HCT116 (cell line): ENCODE measurements at regions not wholly inside any gene's neighbourhood (a gene's known extent, or its start where the extent isn't known, plus 50 kb on each side); places are given as distances from the start of the nearest gene placed in this dataset.

ENCODE experiments used
- ATAC-seq: fragments of 200-7000 bp; cut with Tn5 transposase; 2 replicates; pipeline ENCODE4 v1.9.1; 2020; ENCODE audit warnings: mild to moderate bottlenecking, moderate library complexity
- BruUV-seq: library from RNA; stranded (reverse); fragments of 400-500 nt; replicated peaks from 2 replicates; lab custom pipeline; 2021; lab: Mats Ljungman, UMichigan
- CTCF ChIA-PET: fragments of 300-600 bp; sonication (Branson Sonifier 250); formaldehyde crosslinking; loops from one replicate; lab custom pipeline; 2021; ENCODE audit warnings: antibody characterized with exemption; lab: Charles Lee
- POLR2A ChIA-PET: fragments of 300-600, 350-600 bp; sonication (Branson Sonifier 250); formaldehyde crosslinking; loops from one replicate; lab custom pipeline; 2021; ENCODE audit warnings: antibody characterized with exemption; lab: Charles Lee
- RAD21 ChIA-PET, 2 experiments: fragments of 300-600 bp; sonication (Branson Sonifier 250); formaldehyde crosslinking; loops; one replicate each; lab custom pipeline; 2023; ENCODE audit warnings: low total read pairs in 2 of 2; ENCODE audit not compliant: uncharacterized antibody in 2 of 2, unreplicated experiment in 2 of 2, low non-redundant PET in 1 of 2; lab: Charles Lee
- DNase-seq: peaks from one replicate; pipeline ENCODE4 v3.0.0-alpha.2; 2010; ENCODE audit warnings: low read depth, low spot score
- H2AFZ ChIP-seq: fragments of 200-600 bp; shearing (Covaris generic), sonication (generic); 2 replicates; pipeline ENCODE4 v1.6.1; 2017; ENCODE audit warnings: low read depth, mixed run types, mixed read lengths, antibody characterized with exemption, low read length; ENCODE audit not compliant: poor library complexity, severe bottlenecking
- H3K27ac ChIP-seq: 2 replicates; pipeline ENCODE4 v1.5.1; 2012; ENCODE audit warnings: low read depth, low read length
- H3K27me3 ChIP-seq: fragments of 200-600 bp; sonication (generic); 2 replicates; pipeline ENCODE4 v1.6.1; 2016; ENCODE audit warnings: mixed run types, low read length, mixed read lengths; ENCODE audit not compliant: insufficient read depth
- H3K36me3 ChIP-seq, 2 experiments: fragments of 200-500 bp in 1 of 2; fragments of 200-600 bp in 1 of 2; sonication (Bioruptor generic) in 1 of 2; sonication (generic) in 1 of 2; 2 replicates each; pipeline versions ENCODE4 v1.5.1 to v1.6.1; 2014 to 2016; ENCODE audit warnings: low read length in 2 of 2, inconsistent platforms in 1 of 2, mixed read lengths in 1 of 2, mixed run types in 1 of 2; ENCODE audit not compliant: insufficient read depth in 2 of 2, control insufficient read depth in 1 of 2
- H3K4me1 ChIP-seq, 2 experiments: fragments of 200-600 bp in 1 of 2; sonication (generic) in 1 of 2; 2 replicates each; pipeline versions ENCODE4 v1.5.1 to v1.6.1; 2012 to 2017; ENCODE audit warnings: low read length in 2 of 2, inconsistent platforms in 1 of 2, mild to moderate bottlenecking in 1 of 2, mixed read lengths in 1 of 2, mixed run types in 1 of 2, moderate library complexity in 1 of 2; ENCODE audit not compliant: insufficient read depth in 2 of 2, control insufficient read depth in 1 of 2
- H3K4me2 ChIP-seq: fragments of 200-600 bp; sonication (generic); 2 replicates; pipeline ENCODE4 v1.6.1; 2017; ENCODE audit warnings: mixed run types, low read length, mixed read lengths
- H3K4me3 ChIP-seq, 2 experiments: fragments of 200-600 bp in 1 of 2; sonication (generic) in 1 of 2; replicated peaks in 1 of 2; 2 replicates each; pipeline ENCODE4 v1.5.1; 2011 to 2016; ENCODE audit warnings: low read length in 2 of 2, control low read depth in 1 of 2, low read depth in 1 of 2, mild to moderate bottlenecking in 1 of 2, mixed read lengths in 1 of 2, mixed run types in 1 of 2
- H3K79me2 ChIP-seq: fragments of 200-600 bp; sonication (generic); 2 replicates; pipeline ENCODE4 v1.6.1; 2017; ENCODE audit warnings: mild to moderate bottlenecking, mixed run types, low read length, moderate library complexity, mixed read lengths; ENCODE audit not compliant: insufficient read depth
- H3K9ac ChIP-seq: fragments of 200-600 bp; sonication (generic); 2 replicates; pipeline ENCODE4 v1.6.1; 2016; ENCODE audit warnings: low read length, mixed read lengths
- H3K9me2 ChIP-seq: fragments of 200-600 bp; sonication (generic), shearing (Covaris generic); 2 replicates; pipeline ENCODE4 v1.6.1; 2017; ENCODE audit warnings: mixed run types, mild to moderate bottlenecking, moderate library complexity; ENCODE audit not compliant: insufficient read depth
- H3K9me3 ChIP-seq, 2 experiments: fragments of 200-500 bp in 1 of 2; fragments of 200-600 bp in 1 of 2; sonication (Bioruptor generic) in 1 of 2; sonication (generic) in 1 of 2; 2 replicates each; pipeline ENCODE4 v1.6.1; 2014 to 2017; ENCODE audit warnings: low read length in 2 of 2, mixed read lengths in 2 of 2, inconsistent platforms in 1 of 2, low read depth in 1 of 2, mild to moderate bottlenecking in 1 of 2, mixed run types in 1 of 2, moderate library complexity in 1 of 2; ENCODE audit not compliant: control insufficient read depth in 1 of 2, insufficient read depth in 1 of 2
- H4K20me1 ChIP-seq: fragments of 200-600 bp; sonication (generic), shearing (Covaris generic); 2 replicates; pipeline ENCODE4 v1.6.1; 2017; ENCODE audit warnings: mixed run types, mild to moderate bottlenecking, moderate library complexity; ENCODE audit not compliant: insufficient read depth
- CEBPB ChIP-seq: IDR thresholded peaks from 2 replicates; pipeline ENCODE4 v1.6.1; 2012; ENCODE audit warnings: low read depth
- EGR1 ChIP-seq: IDR thresholded peaks from 2 replicates; pipeline ENCODE4 v1.6.1; 2012; ENCODE audit warnings: low read depth
- ELF1 ChIP-seq: IDR thresholded peaks from 2 replicates; pipeline ENCODE4 v1.6.1; 2012; ENCODE audit warnings: low read depth, borderline replicate concordance
- EZH2phosphoT487 ChIP-seq: fragments of 200-600 bp; IDR thresholded peaks from 2 replicates; pipeline ENCODE4 v1.6.1; 2018; ENCODE audit warnings: antibody characterized with exemption, borderline replicate concordance
- FOSL1 ChIP-seq: IDR thresholded peaks from 2 replicates; pipeline ENCODE4 v1.6.1; 2012; ENCODE audit warnings: low read depth
- JUND ChIP-seq: IDR thresholded peaks from 2 replicates; pipeline ENCODE4 v1.6.1; 2012
- POLR2A ChIP-seq: IDR thresholded peaks from 2 replicates; pipeline ENCODE4 v1.7.0; 2011; ENCODE audit warnings: borderline replicate concordance; ENCODE audit not compliant: insufficient read depth, insufficient read length; ENCODE audit errors: extremely low read depth
- POLR2AphosphoS5 ChIP-seq: IDR thresholded peaks from 2 replicates; pipeline ENCODE4 v1.6.1; 2011; ENCODE audit warnings: mild to moderate bottlenecking, low read depth, low read length, moderate library complexity
- RAD21 ChIP-seq: IDR thresholded peaks from 2 replicates; pipeline ENCODE4 v1.6.1; 2012; ENCODE audit warnings: low read depth, mild to moderate bottlenecking
- SIN3A ChIP-seq: IDR thresholded peaks from 2 replicates; pipeline ENCODE4 v1.6.1; 2012; ENCODE audit warnings: low read depth
- SP1 ChIP-seq: IDR thresholded peaks from 2 replicates; pipeline ENCODE4 v1.6.1; 2012; ENCODE audit warnings: low read depth
- SRF ChIP-seq: IDR thresholded peaks from 2 replicates; pipeline ENCODE4 v1.6.1; 2012; ENCODE audit warnings: low read depth
- TCF7L2 ChIP-seq: IDR thresholded peaks from 2 replicates; pipeline ENCODE4 v1.7.0; 2011; ENCODE audit warnings: borderline replicate concordance, inconsistent platforms; ENCODE audit not compliant: insufficient read depth, insufficient read length; ENCODE audit errors: extremely low read depth
- YY1 ChIP-seq: IDR thresholded peaks from 2 replicates; pipeline ENCODE4 v1.6.1; 2011; ENCODE audit warnings: low read length, low read depth, moderate library complexity, mild to moderate bottlenecking; ENCODE audit not compliant: insufficient replicate concordance; ENCODE audit errors: extremely low read depth
- ZNF274 ChIP-seq: fragments of 200-500 bp; sonication (Bioruptor generic); IDR thresholded peaks from 2 replicates; pipeline ENCODE4 v1.6.1; 2014; ENCODE audit warnings: mild to moderate bottlenecking, low read depth, low read length, inconsistent platforms
- intact Hi-C: fragments of 100-400 bp; cut with micrococcal nuclease; formaldehyde crosslinking; loops from 2 replicates; pipeline ENCODE4 v1.10.0; 2022
- TF ChIP-seq, protein P1 (sequence below), 3 experiments: fragments of 200-600 bp in 1 of 3; sonication (generic) in 1 of 3; IDR thresholded peaks in 2 of 3; conservative IDR thresholded peaks in 1 of 3; 2 replicates each; pipeline ENCODE4 v1.5.1; 2012 to 2017; ENCODE audit warnings: low read depth in 2 of 3, low read length in 2 of 3, antibody characterized with exemption in 1 of 3, borderline replicate concordance in 1 of 3, control low read depth in 1 of 3, mild to moderate bottlenecking in 1 of 3, mixed read lengths in 1 of 3, mixed run types in 1 of 3, moderate library complexity in 1 of 3; ENCODE audit not compliant: insufficient read depth in 1 of 3
- TF ChIP-seq, protein P2 (sequence below): IDR thresholded peaks from 2 replicates; pipeline ENCODE4 v1.6.1; 2011; ENCODE audit warnings: mild to moderate bottlenecking, low read length, moderate library complexity; ENCODE audit not compliant: insufficient replicate concordance; ENCODE audit errors: extremely low read depth
- TF ChIP-seq, protein P3 (sequence below): IDR thresholded peaks from 2 replicates; pipeline ENCODE4 v1.6.1; 2012
- TF ChIP-seq, protein P4 (sequence below): IDR thresholded peaks from 2 replicates; pipeline ENCODE4 v1.6.1; 2012; ENCODE audit warnings: low read depth
- TF ChIP-seq, protein P5 (sequence below): IDR thresholded peaks from 2 replicates; pipeline ENCODE4 v1.6.1; 2012

DNA sequence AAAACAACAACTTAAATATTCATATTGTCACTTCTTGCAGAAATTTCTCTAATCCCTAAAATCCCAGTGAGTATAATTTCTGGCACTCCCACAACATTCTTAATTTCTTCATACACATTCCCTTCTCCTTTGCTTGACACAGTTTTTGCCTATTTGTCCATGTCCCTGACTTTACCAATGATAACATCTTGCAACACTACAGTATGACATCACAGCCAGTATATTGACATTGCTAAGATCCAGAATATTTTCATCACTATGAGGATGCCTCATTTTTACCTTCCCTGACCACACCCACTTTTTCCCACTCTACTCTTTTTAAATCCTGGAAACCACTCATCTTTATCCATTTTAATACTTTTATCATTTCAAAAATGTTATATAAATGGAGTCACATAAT lies 292.3 kb upstream of the GK2 start:
- no peak overlapping the region for H3K4me3 ChIP-seq
- H3K9ac ChIP-seq, result no peak overlapping the region
- ChIA-PET CTCF (no interaction called here), RAD21 (no interaction called here), POLR2A (no interaction called here)
- no peaks in the 10 kb centered on the region for H3K9me2 ChIP-seq
- BruUV-seq, result no TSS peak
- DNase-seq (no peak), ATAC-seq (no peak)
- intact Hi-C loops, result no loop called here
- H2AFZ ChIP-seq, result no peak overlapping the region
- H3K4me1 ChIP-seq, result no peaks in the 10 kb centered on the region
- H3K4me2 ChIP-seq, result no peak overlapping the region
- no peaks in the 10 kb centered on the region for H3K79me2 ChIP-seq
- no peaks in the 10 kb centered on the region for H4K20me1 ChIP-seq
- no peak overlapping the region for H3K27ac ChIP-seq
- no peaks in the 10 kb centered on the region for H3K27me3 ChIP-seq
- H3K9me3 ChIP-seq, result no peaks in the 10 kb centered on the region
- TF ChIP-seq RAD21 (no peak), SIN3A (no peak), YY1 (no peak), SRF (no peak), ZNF274 (no peak), JUND (no peak), EGR1 (no peak), ELF1 (no peak), POLR2AphosphoS5 (no peak), CEBPB (no peak), POLR2A (no peak), EZH2phosphoT487 (no peak), FOSL1 (no peak), TCF7L2 (no peak), SP1 (no peak)
- TF ChIP-seq, protein P1, sequence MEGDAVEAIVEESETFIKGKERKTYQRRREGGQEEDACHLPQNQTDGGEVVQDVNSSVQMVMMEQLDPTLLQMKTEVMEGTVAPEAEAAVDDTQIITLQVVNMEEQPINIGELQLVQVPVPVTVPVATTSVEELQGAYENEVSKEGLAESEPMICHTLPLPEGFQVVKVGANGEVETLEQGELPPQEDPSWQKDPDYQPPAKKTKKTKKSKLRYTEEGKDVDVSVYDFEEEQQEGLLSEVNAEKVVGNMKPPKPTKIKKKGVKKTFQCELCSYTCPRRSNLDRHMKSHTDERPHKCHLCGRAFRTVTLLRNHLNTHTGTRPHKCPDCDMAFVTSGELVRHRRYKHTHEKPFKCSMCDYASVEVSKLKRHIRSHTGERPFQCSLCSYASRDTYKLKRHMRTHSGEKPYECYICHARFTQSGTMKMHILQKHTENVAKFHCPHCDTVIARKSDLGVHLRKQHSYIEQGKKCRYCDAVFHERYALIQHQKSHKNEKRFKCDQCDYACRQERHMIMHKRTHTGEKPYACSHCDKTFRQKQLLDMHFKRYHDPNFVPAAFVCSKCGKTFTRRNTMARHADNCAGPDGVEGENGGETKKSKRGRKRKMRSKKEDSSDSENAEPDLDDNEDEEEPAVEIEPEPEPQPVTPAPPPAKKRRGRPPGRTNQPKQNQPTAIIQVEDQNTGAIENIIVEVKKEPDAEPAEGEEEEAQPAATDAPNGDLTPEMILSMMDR (IDR thresholded peaks at IDR 0.05 in 2 of 3, conservative IDR thresholded peaks at IDR 0.05 in 1 of 3; ENCODE audit: borderline replicate concordance in 1 of 3, insufficient read depth in 1 of 3, low read depth in 2 of 3, low read length in 2 of 3), result no peak
- TF ChIP-seq, protein P2, sequence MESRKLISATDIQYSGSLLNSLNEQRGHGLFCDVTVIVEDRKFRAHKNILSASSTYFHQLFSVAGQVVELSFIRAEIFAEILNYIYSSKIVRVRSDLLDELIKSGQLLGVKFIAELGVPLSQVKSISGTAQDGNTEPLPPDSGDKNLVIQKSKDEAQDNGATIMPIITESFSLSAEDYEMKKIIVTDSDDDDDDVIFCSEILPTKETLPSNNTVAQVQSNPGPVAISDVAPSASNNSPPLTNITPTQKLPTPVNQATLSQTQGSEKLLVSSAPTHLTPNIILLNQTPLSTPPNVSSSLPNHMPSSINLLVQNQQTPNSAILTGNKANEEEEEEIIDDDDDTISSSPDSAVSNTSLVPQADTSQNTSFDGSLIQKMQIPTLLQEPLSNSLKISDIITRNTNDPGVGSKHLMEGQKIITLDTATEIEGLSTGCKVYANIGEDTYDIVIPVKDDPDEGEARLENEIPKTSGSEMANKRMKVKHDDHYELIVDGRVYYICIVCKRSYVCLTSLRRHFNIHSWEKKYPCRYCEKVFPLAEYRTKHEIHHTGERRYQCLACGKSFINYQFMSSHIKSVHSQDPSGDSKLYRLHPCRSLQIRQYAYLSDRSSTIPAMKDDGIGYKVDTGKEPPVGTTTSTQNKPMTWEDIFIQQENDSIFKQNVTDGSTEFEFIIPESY, result no peak
- TF ChIP-seq, protein P3, sequence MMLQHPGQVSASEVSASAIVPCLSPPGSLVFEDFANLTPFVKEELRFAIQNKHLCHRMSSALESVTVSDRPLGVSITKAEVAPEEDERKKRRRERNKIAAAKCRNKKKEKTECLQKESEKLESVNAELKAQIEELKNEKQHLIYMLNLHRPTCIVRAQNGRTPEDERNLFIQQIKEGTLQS, result no peak
- TF ChIP-seq, protein P4, sequence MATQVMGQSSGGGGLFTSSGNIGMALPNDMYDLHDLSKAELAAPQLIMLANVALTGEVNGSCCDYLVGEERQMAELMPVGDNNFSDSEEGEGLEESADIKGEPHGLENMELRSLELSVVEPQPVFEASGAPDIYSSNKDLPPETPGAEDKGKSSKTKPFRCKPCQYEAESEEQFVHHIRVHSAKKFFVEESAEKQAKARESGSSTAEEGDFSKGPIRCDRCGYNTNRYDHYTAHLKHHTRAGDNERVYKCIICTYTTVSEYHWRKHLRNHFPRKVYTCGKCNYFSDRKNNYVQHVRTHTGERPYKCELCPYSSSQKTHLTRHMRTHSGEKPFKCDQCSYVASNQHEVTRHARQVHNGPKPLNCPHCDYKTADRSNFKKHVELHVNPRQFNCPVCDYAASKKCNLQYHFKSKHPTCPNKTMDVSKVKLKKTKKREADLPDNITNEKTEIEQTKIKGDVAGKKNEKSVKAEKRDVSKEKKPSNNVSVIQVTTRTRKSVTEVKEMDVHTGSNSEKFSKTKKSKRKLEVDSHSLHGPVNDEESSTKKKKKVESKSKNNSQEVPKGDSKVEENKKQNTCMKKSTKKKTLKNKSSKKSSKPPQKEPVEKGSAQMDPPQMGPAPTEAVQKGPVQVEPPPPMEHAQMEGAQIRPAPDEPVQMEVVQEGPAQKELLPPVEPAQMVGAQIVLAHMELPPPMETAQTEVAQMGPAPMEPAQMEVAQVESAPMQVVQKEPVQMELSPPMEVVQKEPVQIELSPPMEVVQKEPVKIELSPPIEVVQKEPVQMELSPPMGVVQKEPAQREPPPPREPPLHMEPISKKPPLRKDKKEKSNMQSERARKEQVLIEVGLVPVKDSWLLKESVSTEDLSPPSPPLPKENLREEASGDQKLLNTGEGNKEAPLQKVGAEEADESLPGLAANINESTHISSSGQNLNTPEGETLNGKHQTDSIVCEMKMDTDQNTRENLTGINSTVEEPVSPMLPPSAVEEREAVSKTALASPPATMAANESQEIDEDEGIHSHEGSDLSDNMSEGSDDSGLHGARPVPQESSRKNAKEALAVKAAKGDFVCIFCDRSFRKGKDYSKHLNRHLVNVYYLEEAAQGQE, result no peak
- TF ChIP-seq, protein P5, sequence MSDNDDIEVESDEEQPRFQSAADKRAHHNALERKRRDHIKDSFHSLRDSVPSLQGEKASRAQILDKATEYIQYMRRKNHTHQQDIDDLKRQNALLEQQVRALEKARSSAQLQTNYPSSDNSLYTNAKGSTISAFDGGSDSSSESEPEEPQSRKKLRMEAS, result no peak
- no peaks in the 10 kb centered on the region for H3K36me3 ChIP-seq
